OCI-LY1 (cell line): ENCODE measurements at regions not wholly inside any gene's neighbourhood (a gene's known extent, or its start where the extent isn't known, plus 50 kb on each side); places are given as distances from the start of the nearest gene placed in this dataset.
A peak's percentile ranks its signal among the peaks of the same experiment; 100 is the strongest.
"Not testable (repeated sequence)": the region's sequence is repeated elsewhere in the genome, so short reads cannot be mapped to it uniquely, and the experiment has no call there.

Experiments
- H2AFZ ChIP-seq: fragments of 200-600 bp; sonication (generic), shearing (Covaris generic); 2 replicates; pipeline ENCODE4 v1.6.0; 2014; ENCODE audit warnings: antibody characterized with exemption, mild to moderate bottlenecking, low read length
- H3F3A ChIP-seq: fragments of 200-600 bp; sonication (generic), shearing (Covaris generic); 2 replicates; pipeline ENCODE4 v1.6.0; 2014; ENCODE audit warnings: mild to moderate bottlenecking, antibody characterized with exemption, low read length, moderate library complexity; ENCODE audit not compliant: insufficient read depth
- H3K27ac ChIP-seq: fragments of 200-600 bp; sonication (generic); 2 replicates; pipeline ENCODE4 v1.5.1; 2014; ENCODE audit warnings: low read length, mixed run types, mild to moderate bottlenecking, low read depth; ENCODE audit not compliant: poor library complexity, severe bottlenecking
- H3K27me3 ChIP-seq: fragments of 200-600 bp; sonication (generic); 2 replicates; pipeline ENCODE4 v1.6.0; 2014; ENCODE audit warnings: antibody characterized with exemption, mild to moderate bottlenecking, low read length, moderate library complexity; ENCODE audit not compliant: insufficient read depth
- H3K36me3 ChIP-seq: fragments of 200-600 bp; sonication (generic); 2 replicates; pipeline ENCODE4 v1.6.1; 2014; ENCODE audit warnings: mild to moderate bottlenecking, antibody characterized with exemption, low read length, moderate library complexity, mixed read lengths; ENCODE audit not compliant: insufficient read depth
- H3K4me1 ChIP-seq: fragments of 200-600 bp; sonication (generic); 2 replicates; pipeline ENCODE4 v1.5.1; 2014; ENCODE audit warnings: mild to moderate bottlenecking, low read length, moderate library complexity; ENCODE audit not compliant: insufficient read depth, severe bottlenecking
- H3K4me2 ChIP-seq: fragments of 200-600 bp; sonication (generic), shearing (Covaris generic); 2 replicates; pipeline ENCODE4 v1.6.1; 2014; ENCODE audit warnings: low read length
- H3K4me3 ChIP-seq: fragments of 200-600 bp; sonication (generic); 2 replicates; pipeline ENCODE4 v1.5.1; 2014; ENCODE audit warnings: low read length, low read depth, mild to moderate bottlenecking, mixed read lengths; ENCODE audit not compliant: poor library complexity, severe bottlenecking
- H3K79me2 ChIP-seq: fragments of 200-600 bp; shearing (Covaris generic); 2 replicates; pipeline ENCODE4 v1.6.1; 2016; ENCODE audit warnings: mixed run types, low read length, mixed read lengths; ENCODE audit not compliant: insufficient read depth
- H3K9ac ChIP-seq: fragments of 200-600 bp; sonication (generic), shearing (Covaris generic); 2 replicates; pipeline ENCODE4 v1.6.1; 2014; ENCODE audit warnings: mild to moderate bottlenecking, low read length, mixed read lengths
- H3K9me2 ChIP-seq: fragments of 200-600 bp; sonication (generic), shearing (Covaris generic); 2 replicates; pipeline ENCODE4 v1.6.1; 2014; ENCODE audit warnings: low read depth, mild to moderate bottlenecking, low read length, mixed read lengths
- H3K9me3 ChIP-seq: fragments of 200-600 bp; shearing (Covaris generic); 2 replicates; pipeline ENCODE4 v1.6.1; 2014; ENCODE audit warnings: low read length, mixed read lengths
- H4K20me1 ChIP-seq: fragments of 200-600 bp; sonication (generic), shearing (Covaris generic); 2 replicates; pipeline ENCODE4 v1.6.0; 2016; ENCODE audit warnings: mild to moderate bottlenecking, low read length; ENCODE audit not compliant: insufficient read depth
- EZH2 ChIP-seq: fragments of 200-600 bp; sonication (generic), shearing (Covaris generic); IDR thresholded peaks from 2 replicates; pipeline ENCODE4 v1.8.0; 2017; ENCODE audit warnings: borderline replicate concordance, mixed run types, mild to moderate bottlenecking, antibody characterized with exemption, low read length, moderate library complexity, mixed read lengths
- TF ChIP-seq, protein P1 (sequence below): fragments of 200-600 bp; sonication (generic), shearing (Covaris generic); IDR thresholded peaks from 2 replicates; pipeline ENCODE4 v1.5.1; 2017; ENCODE audit warnings: mild to moderate bottlenecking, antibody characterized with exemption, low read length, moderate library complexity, mixed read lengths

DNA sequence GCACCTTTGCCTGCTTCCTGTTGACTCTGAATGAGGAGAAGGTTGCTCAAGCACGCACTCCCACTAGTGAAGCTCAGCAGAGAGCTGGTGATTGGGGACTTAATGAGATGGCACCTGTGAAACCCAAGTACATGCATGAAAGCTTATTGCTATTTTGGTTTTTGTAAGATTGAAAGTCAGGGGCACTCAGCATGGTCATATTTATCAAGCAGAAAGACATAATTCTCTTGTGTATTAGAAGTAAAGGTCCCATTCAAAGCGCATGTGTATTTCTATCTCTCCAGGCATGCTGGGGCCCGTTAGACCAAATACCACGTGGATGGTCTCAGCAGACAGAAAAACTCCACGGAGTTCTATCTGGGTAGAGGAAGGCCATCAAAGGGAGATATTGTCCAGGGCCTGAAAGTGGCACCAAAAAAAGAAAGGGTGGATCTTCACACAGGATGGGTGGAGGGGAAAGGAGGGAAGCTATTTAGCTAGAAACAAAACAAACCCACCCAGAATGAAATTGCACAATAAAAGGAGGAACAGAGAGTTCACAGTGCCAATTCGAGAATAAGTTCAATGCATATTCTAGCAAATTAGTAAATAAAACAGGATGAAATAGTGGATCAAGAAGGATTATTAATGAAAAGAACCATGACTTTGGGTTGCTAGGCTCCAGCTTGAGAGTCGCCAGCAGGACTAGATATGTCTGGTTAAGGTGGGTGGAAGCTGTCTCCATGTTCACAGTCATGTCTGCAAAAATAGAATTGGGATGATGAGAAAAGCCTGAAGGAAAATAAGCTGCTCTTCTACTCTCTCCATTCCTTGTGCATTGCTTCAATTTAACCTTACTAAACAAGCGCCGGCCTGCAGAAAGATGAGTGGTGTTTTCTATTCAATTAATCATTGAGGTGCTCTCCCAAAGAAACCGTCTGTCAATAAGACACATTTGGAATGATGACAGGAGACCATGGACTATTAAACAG is 224.9 kb upstream of the DTNBP1 start:
- TF ChIP-seq EZH2, result no peak
- TF ChIP-seq, protein P1, sequence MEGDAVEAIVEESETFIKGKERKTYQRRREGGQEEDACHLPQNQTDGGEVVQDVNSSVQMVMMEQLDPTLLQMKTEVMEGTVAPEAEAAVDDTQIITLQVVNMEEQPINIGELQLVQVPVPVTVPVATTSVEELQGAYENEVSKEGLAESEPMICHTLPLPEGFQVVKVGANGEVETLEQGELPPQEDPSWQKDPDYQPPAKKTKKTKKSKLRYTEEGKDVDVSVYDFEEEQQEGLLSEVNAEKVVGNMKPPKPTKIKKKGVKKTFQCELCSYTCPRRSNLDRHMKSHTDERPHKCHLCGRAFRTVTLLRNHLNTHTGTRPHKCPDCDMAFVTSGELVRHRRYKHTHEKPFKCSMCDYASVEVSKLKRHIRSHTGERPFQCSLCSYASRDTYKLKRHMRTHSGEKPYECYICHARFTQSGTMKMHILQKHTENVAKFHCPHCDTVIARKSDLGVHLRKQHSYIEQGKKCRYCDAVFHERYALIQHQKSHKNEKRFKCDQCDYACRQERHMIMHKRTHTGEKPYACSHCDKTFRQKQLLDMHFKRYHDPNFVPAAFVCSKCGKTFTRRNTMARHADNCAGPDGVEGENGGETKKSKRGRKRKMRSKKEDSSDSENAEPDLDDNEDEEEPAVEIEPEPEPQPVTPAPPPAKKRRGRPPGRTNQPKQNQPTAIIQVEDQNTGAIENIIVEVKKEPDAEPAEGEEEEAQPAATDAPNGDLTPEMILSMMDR, result no peak
- Histone ChIP-seq H3K36me3 (no peaks in the 10 kb centered on the region), H3K9me3 (no peaks in the 10 kb centered on the region; the same call in 1 of the 2 replicates), H3K27me3 (no peaks in the 10 kb centered on the region), H3K4me3 (no peak overlapping the region), H3K4me1 (peaks cover 11% of the 10 kb centered on the region), H4K20me1 (no peaks in the 10 kb centered on the region), H3K9ac (no peak overlapping the region), H3K79me2 (no peaks in the 10 kb centered on the region), H3K9me2 (no peaks in the 10 kb centered on the region), H3K27ac (peak overlapping the region; percentile 30), H3K4me2 (no peak overlapping the region), H3F3A (no peaks in the 10 kb centered on the region; the same call in 1 of the 2 replicates), H2AFZ (no peak overlapping the region)

DNA sequence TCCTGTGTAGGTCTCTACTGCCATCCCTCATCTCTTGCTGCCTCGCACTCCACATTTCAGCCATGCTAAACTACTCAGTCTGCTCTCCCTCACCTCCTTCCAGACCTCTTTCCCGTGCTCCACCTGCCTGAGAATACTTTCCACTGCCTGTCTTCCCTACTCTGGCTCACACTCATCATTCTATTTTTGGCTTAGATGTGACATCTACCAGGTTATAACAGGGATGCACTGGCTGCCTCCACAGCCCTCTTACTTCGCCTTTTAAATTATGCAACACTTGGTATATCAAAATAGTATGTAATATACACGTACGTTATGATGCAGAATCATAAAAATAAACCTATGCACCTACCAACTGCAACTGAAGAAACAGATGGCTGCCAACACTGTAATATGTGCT is 222.8 kb upstream of the DTNBP1 start:
- H3K27me3 ChIP-seq, result no peaks in the 10 kb centered on the region
- H3K4me1 ChIP-seq, result peaks cover 19% of the 10 kb centered on the region
- no peak overlapping the region for H3K27ac ChIP-seq
- no peaks in the 10 kb centered on the region for H3K36me3 ChIP-seq
- H3K9me3 ChIP-seq, result no peaks in the 10 kb centered on the region; the same call in 1 of the 2 replicates
- H4K20me1 ChIP-seq, result no peaks in the 10 kb centered on the region
- no peak overlapping the region for H3K9ac ChIP-seq
- no peak for TF ChIP-seq EZH2
- TF ChIP-seq, protein P1, result no peak
- H3K9me2 ChIP-seq, result no peaks in the 10 kb centered on the region
- no peaks in the 10 kb centered on the region; the same call in 1 of the 2 replicates for H3F3A ChIP-seq
- H2AFZ ChIP-seq, result no peak overlapping the region
- H3K79me2 ChIP-seq, result no peaks in the 10 kb centered on the region
- no peak overlapping the region for H3K4me2 ChIP-seq
- no peak overlapping the region for H3K4me3 ChIP-seq

DNA sequence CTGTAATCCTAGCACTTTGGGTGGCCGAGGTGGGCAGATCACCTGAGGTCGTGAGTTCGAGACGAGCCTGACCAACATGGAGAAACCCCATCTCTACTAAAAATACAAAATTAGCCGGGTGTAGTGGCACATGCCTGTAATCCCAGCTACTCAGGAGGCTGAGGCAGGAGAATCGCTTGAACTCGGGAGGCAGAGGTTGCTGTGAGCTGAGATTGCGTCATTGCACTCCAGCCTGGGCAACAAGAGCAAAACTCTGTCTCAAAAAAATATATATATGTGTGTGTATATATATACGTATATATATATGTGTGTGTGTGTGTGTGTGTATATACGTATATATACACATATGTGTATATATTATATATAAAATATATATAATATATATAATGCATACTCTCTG is 220.8 kb upstream of the DTNBP1 start:
- not testable (repeated sequence) for H3K9ac ChIP-seq, H3K36me3 ChIP-seq, H3K79me2 ChIP-seq

More for the DNA sequence above, 220.8 kb upstream of the DTNBP1 start:
- not testable (repeated sequence) for H3K9me3 ChIP-seq, H3K27ac ChIP-seq, H3K4me2 ChIP-seq, H2AFZ ChIP-seq, H3K4me3 ChIP-seq, H3F3A ChIP-seq, H3K27me3 ChIP-seq, H3K9me2 ChIP-seq, H4K20me1 ChIP-seq
- peaks cover 39% of the 10 kb centered on the region for H3K4me1 ChIP-seq
